Cerebellar nuclear complex (tissue), 1 donor: ENCODE measurements at regions not wholly inside any gene's neighbourhood (a gene's known extent, or its start where the extent isn't known, plus 50 kb on each side); places are given as distances from the start of the nearest gene placed in this dataset.

Experiments used
- DNase-seq, 2 experiments: peaks; one replicate each; lab custom pipeline; 2025; lab: John Stamatoyannopoulos, UW

DNA sequence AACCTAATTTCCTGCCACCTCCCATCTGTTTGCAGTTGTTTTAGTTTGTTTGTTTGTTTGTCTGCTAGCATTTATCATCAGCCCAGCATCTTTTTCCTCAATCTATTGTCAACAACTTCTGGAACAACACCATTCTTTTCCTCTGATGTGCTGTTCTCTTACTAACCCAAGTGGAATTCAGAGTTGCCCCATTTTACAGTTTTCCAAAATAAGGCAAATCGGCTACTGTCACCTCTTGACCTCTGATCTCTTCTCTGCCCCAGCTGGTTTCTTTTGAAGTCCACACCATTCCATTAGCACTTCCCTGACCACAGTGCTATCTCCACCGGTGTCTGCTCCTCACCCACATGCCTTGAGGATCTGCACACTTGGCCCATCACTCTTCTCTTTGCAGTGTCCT, 102.4 kb downstream of the EFNB2 start:
- no peak for DNase-seq

GRCh38 chr13:106432636-106433035, 102.8 kb downstream of the EFNB2 start:
- DNase-seq = no peak

- no peak for DNase-seq
Measured at GRCh38 chr13:106426909-106427308, 108.6 kb downstream of the EFNB2 start.

DNA sequence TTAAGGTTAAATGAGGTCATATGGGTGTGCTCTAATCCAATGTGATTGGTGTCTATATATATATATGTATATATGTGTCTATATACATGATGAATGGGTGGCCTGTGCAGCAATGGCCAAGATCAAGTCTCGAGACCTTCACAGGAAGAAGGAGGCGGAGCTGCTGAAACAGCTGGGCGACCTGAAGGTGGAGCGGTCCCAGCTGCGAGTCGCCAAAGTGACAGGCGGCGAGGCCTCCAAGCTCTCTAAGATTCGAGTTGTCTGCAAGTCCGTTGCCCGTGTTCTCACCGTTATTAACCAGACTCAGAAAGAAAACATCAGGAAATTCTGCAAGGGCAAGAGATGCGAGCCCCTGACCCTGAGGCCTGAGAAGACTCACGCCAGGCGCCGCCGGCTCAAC, 109.8 kb downstream of the EFNB2 start:
- DNase-seq = no peak

- DNase-seq = no peak
Measured at GRCh38 chr13:106424805-106425204, 110.7 kb downstream of the EFNB2 start.

DNA sequence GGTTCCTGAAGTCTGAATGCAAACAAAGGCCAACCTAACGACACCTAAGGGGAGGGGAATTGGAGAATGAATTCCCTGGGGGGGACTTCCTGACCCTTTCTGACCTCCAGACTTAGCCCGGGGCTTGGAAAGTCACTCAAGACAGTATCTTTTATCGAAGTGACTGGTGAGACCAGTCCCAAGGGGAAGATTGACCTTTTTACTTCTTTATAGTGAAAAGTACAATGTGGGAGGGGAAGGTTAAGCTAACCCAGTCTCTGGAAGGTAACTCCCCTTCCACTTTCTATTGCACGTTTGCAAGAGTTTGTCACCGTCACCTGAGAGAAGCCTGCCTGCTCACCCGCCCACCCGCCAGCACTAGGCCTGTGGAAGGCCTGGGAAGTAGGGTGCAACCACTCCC, 111.9 kb downstream of the EFNB2 start:
- no peak for DNase-seq

DNA sequence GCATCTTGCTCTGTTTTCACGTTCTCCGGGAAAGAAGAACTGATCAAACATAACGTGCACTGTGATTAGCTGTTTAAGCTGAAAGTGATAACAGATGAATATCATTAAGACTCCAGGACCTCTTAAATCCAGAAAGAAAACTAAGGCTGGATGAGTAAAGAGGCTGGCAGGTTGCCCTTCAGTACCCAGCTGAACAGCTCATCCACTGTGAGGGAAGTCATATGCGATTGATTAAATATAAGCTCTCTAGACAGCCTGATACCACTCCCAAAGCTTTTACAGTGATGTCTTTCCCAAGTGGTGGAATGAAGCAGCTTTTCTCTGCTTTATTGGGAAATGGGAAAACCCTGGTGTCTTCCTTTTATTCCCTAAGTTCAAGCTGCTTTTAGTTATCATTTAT, 116.9 kb downstream of the EFNB2 start:
- no peak for DNase-seq

DNA sequence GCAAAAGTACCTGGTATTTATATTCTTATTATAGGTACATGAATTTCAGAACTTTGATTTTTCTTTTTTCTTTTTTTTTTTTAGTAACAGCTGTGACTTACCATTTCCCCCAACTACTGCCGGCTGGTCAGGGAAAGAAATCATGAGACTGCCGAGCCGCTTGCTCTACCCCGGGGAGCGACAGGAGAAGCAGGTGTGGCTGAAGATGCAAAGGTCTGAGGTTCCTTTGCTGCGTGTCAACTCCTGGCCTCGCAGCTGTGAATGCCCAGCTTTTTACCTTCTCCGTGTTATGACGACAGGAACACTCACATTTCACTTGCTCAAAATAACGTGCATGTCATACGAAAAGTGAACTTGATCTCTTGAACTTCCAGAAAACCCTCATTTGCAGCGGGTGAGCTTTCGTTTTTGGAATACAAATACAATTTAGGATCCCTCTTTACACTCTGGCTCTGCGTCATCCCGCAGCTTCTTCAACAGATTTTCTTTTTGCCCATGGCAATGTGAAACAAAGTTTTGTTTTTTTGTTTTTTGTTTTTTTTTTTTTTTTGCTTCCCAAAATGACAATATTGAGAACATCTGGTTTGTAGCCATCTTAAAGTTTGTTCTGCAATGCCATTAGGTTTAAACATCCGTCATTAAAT, 117.9 kb downstream of the EFNB2 start:
- no peak for DNase-seq

DNA sequence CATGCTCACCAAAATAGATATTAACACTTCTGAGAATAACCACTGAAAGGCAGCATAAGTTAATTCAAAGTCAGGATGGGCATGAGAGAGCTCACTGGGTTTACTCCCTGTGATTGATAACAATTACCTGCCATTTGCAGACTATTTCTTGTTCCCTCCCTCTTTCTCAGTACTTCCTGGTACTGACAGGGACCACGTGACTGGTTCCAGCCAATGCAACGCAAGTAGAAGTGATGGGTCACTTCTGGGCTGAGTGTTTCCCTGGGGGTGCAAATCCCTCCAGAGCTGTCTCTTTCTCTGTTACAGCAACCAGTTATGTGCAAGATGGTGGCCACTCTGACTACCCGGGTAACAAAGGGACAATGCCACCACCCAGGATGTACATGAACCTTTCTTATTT, 118.8 kb downstream of the EFNB2 start:
- no peak for DNase-seq

GRCh38 chr13:106415971-106416370, 119.5 kb downstream of the EFNB2 start:
- DNase-seq = no peak

DNA sequence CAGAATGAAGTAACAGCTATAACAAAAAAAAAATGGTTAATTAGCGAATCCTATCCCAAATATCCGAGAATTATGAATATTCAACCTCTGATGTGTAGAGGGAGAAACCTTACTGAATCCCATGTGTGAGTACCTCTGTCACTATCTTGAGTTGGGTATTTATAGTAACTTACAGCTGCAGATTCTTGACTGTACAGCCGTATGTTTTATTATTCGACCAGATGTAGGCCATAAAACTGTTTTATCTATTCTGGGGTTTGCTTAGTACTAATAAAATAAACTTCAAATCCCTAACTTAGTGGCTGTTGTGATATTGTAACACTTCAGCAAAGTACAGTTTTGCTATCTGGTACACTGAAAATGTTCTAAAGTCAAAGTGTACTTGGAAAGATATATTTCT, 120.0 kb downstream of the EFNB2 start:
- no peak for DNase-seq

DNA sequence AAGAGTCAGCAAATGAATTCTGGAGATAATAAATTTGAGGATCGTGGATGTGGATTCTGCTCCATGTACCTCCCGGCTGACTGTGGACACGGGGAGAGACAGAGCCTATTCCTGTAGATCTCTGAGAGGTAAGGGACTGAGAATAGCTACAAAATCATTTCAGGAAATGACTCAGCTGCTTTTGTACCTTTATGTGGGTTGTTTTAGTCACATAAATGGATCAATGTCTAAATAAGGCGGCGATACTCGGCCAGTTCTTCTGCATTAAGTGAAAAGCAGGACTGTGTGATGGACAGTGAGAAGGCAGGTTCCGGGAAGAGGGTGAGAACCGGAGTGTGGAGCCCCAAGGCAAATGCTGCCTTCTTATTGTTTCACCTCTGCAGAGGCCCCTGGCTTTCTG, 128.1 kb downstream of the EFNB2 start:
- DNase-seq = no peak

DNA sequence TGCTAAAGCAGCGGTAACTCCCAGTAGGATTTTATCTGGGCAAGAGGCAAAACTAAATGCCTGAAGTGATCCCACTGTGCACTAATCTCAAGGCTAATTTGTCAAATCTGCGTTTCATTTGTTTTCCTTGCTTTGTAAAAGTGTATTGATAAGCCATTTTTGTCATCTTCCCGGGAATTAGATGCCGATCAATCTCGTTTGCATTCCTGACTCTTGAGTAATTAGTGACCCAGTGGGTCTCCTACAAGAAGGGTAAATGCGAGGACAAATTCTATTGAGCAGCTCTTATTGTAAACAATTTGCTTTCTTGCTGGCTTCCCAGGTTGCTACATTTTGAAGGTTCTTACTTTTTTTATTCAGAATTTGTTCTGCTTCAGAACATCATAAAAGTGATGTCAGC, 129.7 kb downstream of the EFNB2 start:
- no peak for DNase-seq

DNA sequence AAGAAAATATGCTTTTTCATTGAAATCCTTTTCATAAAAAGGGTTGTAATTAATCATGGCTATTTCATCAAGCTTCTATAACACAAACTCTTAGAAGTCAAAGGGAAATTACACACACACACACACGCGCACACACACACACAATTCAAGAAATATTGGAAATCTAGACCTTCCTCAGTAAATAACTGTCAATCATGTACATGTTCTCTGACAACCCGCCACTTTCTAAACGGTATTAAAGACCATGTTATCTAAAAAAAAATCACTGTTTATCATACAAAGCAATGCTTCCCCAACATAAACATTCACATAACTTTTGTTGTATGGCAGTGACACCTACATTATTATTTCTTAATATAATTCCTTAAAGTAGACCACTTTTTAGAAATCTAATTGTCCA, 132.2 kb downstream of the EFNB2 start:
- DNase-seq = no peak

- no peak for DNase-seq
Measured at GRCh38 chr13:106402866-106403265, 132.6 kb downstream of the EFNB2 start.

DNA sequence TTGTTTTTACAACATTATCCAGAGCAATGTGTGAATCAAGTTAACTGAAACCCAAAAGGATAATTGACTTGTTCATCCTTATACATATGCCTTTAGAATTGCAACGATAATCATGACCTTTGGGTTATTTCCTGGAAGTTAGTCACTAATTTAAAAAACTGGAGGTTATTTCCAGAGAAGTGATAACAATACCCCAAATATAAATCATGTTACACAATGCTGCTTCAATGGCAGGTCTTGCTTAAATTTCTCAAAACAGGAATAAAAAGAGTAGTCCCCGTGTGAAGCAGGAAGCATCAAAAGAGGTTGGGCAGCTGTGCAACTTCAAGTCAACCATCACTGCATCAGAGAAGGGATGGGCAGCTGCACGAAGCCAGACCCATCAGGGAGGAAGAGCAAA, 134.4 kb downstream of the EFNB2 start:
- DNase-seq = no peak

DNA sequence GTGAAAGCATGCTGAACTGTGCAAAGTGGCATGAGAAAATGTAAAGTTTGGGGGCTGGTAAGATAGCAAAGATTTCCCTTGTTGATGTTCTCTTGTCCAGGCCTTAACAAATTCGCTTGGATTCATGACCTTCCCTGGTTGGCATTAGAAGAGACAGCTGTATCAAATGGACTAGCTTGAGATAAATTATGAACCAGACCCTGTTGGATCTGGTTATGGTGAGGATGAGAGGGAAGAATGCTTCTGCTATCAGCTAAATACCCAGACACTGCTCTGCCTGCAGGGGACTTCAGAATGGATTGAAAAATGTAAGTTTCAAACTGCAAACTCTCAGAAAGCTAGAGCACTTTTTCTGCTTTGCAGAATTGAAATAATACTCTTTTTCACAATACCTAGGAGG, 135.2 kb downstream of the EFNB2 start:
- no peak for DNase-seq

GRCh38 chr13:106398289-106398688, 137.2 kb downstream of the EFNB2 start:
- DNase-seq = no peak

GRCh38 chr13:106393776-106394175, 141.7 kb downstream of the EFNB2 start:
- DNase-seq = no peak

DNA sequence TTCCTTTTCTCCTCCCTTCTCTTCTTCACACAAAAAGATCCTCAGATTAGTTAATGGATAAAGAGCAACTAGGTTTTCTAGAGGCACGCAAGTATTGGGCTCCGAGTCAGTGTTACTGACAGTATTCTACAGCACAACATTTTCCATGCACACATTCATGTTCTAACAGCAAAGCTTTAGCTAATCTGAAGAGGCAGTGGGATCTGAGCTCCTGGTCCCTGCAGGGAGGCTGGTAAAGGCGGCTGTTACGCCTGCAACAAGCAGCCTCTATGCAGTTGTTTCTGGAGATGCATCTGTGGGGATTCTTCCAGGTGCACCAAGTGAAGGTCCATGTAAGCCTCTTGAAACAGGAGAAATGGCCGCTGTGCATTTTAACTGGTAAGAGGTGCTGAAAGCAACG, 143.8 kb downstream of the EFNB2 start:
- DNase-seq = no peak

- no peak for DNase-seq
Measured at GRCh38 chr13:106391271-106391670, 144.2 kb downstream of the EFNB2 start.

DNA sequence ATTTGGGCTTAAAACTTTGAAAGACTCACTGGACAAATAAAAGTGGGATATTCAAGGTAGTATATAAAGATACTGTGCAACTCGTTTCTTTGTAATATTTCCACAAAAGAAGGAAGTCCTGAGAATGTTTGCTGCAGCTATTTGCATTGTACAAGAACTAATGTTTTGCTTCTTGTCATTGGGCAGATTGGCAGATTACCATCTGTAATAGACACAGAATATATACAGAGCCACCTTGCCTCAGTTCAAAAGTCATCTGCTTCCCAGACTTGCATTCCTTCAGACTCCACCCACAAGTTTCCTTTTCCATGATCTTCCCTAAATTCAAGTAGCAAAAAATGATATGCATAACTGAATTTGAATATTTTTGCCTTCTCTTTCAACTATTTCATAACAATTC, 145.1 kb downstream of the EFNB2 start:
- DNase-seq = no peak

- DNase-seq = no peak
Measured at GRCh38 chr13:106385654-106386053, 149.8 kb downstream of the EFNB2 start.

- DNase-seq = no peak
Measured at GRCh38 chr13:106384516-106384915, 150.9 kb downstream of the EFNB2 start.

DNA sequence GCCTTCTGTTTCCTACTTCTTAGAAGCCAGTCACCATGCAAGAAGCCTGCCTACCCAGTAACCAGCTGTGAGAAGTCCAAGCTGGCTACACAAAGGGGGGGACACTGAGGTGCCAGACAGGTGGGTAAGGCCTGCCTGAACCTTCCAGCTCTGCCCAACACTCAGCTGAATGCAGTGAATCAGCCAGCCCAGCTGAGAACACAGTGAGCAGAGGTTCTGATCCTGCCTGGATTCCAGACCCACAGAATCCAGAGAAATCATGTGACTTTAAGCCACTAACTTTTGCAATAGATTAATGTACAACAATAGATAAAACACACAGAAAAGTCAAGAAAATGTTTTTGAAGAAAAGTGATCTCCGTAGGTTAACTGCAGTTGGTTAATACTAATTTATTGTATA, 151.7 kb downstream of the EFNB2 start:
- no peak for DNase-seq
